HCT116 (cell line): ENCODE measurements at regions not wholly inside any gene's neighbourhood (a gene's known extent, or its start where the extent isn't known, plus 50 kb on each side); places are given as distances from the start of the nearest gene placed in this dataset.

Experiments
- ATAC-seq: fragments of 200-7000 bp; cut with Tn5 transposase; 2 replicates; pipeline ENCODE4 v1.9.1; 2020; ENCODE audit warnings: mild to moderate bottlenecking, moderate library complexity
- BruUV-seq: library from RNA; stranded (reverse); fragments of 400-500 nt; replicated peaks from 2 replicates; lab custom pipeline; 2021; lab: Mats Ljungman, UMichigan
- CTCF ChIA-PET: fragments of 300-600 bp; sonication (Branson Sonifier 250); formaldehyde crosslinking; loops from one replicate; lab custom pipeline; 2021; ENCODE audit warnings: antibody characterized with exemption; lab: Charles Lee
- POLR2A ChIA-PET: fragments of 300-600, 350-600 bp; sonication (Branson Sonifier 250); formaldehyde crosslinking; loops from one replicate; lab custom pipeline; 2021; ENCODE audit warnings: antibody characterized with exemption; lab: Charles Lee
- RAD21 ChIA-PET, 2 experiments: fragments of 300-600 bp; sonication (Branson Sonifier 250); formaldehyde crosslinking; loops; one replicate each; lab custom pipeline; 2023; ENCODE audit warnings: low total read pairs in 2 of 2; ENCODE audit not compliant: uncharacterized antibody in 2 of 2, unreplicated experiment in 2 of 2, low non-redundant PET in 1 of 2; lab: Charles Lee
- DNase-seq: peaks from one replicate; pipeline ENCODE4 v3.0.0-alpha.2; 2010; ENCODE audit warnings: low read depth, low spot score
- H2AFZ ChIP-seq: fragments of 200-600 bp; shearing (Covaris generic), sonication (generic); 2 replicates; pipeline ENCODE4 v1.6.1; 2017; ENCODE audit warnings: low read depth, mixed run types, mixed read lengths, antibody characterized with exemption, low read length; ENCODE audit not compliant: poor library complexity, severe bottlenecking
- H3K27ac ChIP-seq: 2 replicates; pipeline ENCODE4 v1.5.1; 2012; ENCODE audit warnings: low read depth, low read length
- H3K27me3 ChIP-seq: fragments of 200-600 bp; sonication (generic); 2 replicates; pipeline ENCODE4 v1.6.1; 2016; ENCODE audit warnings: mixed run types, low read length, mixed read lengths; ENCODE audit not compliant: insufficient read depth
- H3K36me3 ChIP-seq, 2 experiments: fragments of 200-500 bp in 1 of 2; fragments of 200-600 bp in 1 of 2; sonication (Bioruptor generic) in 1 of 2; sonication (generic) in 1 of 2; 2 replicates each; pipeline versions ENCODE4 v1.5.1 to v1.6.1; 2014 to 2016; ENCODE audit warnings: low read length in 2 of 2, inconsistent platforms in 1 of 2, mixed read lengths in 1 of 2, mixed run types in 1 of 2; ENCODE audit not compliant: insufficient read depth in 2 of 2, control insufficient read depth in 1 of 2
- H3K4me1 ChIP-seq, 2 experiments: fragments of 200-600 bp in 1 of 2; sonication (generic) in 1 of 2; 2 replicates each; pipeline versions ENCODE4 v1.5.1 to v1.6.1; 2012 to 2017; ENCODE audit warnings: low read length in 2 of 2, inconsistent platforms in 1 of 2, mild to moderate bottlenecking in 1 of 2, mixed read lengths in 1 of 2, mixed run types in 1 of 2, moderate library complexity in 1 of 2; ENCODE audit not compliant: insufficient read depth in 2 of 2, control insufficient read depth in 1 of 2
- H3K4me2 ChIP-seq: fragments of 200-600 bp; sonication (generic); 2 replicates; pipeline ENCODE4 v1.6.1; 2017; ENCODE audit warnings: mixed run types, low read length, mixed read lengths
- H3K4me3 ChIP-seq, 2 experiments: fragments of 200-600 bp in 1 of 2; sonication (generic) in 1 of 2; replicated peaks in 1 of 2; 2 replicates each; pipeline ENCODE4 v1.5.1; 2011 to 2016; ENCODE audit warnings: low read length in 2 of 2, control low read depth in 1 of 2, low read depth in 1 of 2, mild to moderate bottlenecking in 1 of 2, mixed read lengths in 1 of 2, mixed run types in 1 of 2
- H3K79me2 ChIP-seq: fragments of 200-600 bp; sonication (generic); 2 replicates; pipeline ENCODE4 v1.6.1; 2017; ENCODE audit warnings: mild to moderate bottlenecking, mixed run types, low read length, moderate library complexity, mixed read lengths; ENCODE audit not compliant: insufficient read depth
- H3K9ac ChIP-seq: fragments of 200-600 bp; sonication (generic); 2 replicates; pipeline ENCODE4 v1.6.1; 2016; ENCODE audit warnings: low read length, mixed read lengths
- H3K9me2 ChIP-seq: fragments of 200-600 bp; sonication (generic), shearing (Covaris generic); 2 replicates; pipeline ENCODE4 v1.6.1; 2017; ENCODE audit warnings: mixed run types, mild to moderate bottlenecking, moderate library complexity; ENCODE audit not compliant: insufficient read depth
- H3K9me3 ChIP-seq, 2 experiments: fragments of 200-500 bp in 1 of 2; fragments of 200-600 bp in 1 of 2; sonication (Bioruptor generic) in 1 of 2; sonication (generic) in 1 of 2; 2 replicates each; pipeline ENCODE4 v1.6.1; 2014 to 2017; ENCODE audit warnings: low read length in 2 of 2, mixed read lengths in 2 of 2, inconsistent platforms in 1 of 2, low read depth in 1 of 2, mild to moderate bottlenecking in 1 of 2, mixed run types in 1 of 2, moderate library complexity in 1 of 2; ENCODE audit not compliant: control insufficient read depth in 1 of 2, insufficient read depth in 1 of 2
- H4K20me1 ChIP-seq: fragments of 200-600 bp; sonication (generic), shearing (Covaris generic); 2 replicates; pipeline ENCODE4 v1.6.1; 2017; ENCODE audit warnings: mixed run types, mild to moderate bottlenecking, moderate library complexity; ENCODE audit not compliant: insufficient read depth
- ATF3 ChIP-seq: IDR thresholded peaks from 2 replicates; pipeline ENCODE4 v1.6.1; 2012
- CBX3 ChIP-seq: IDR thresholded peaks from 2 replicates; pipeline ENCODE4 v1.6.1; 2012; ENCODE audit warnings: low read depth
- CEBPB ChIP-seq: IDR thresholded peaks from 2 replicates; pipeline ENCODE4 v1.6.1; 2012; ENCODE audit warnings: low read depth
- CTCF ChIP-seq, 3 experiments: fragments of 200-600 bp in 1 of 3; sonication (generic) in 1 of 3; IDR thresholded peaks in 2 of 3; conservative IDR thresholded peaks in 1 of 3; 2 replicates each; pipeline ENCODE4 v1.5.1; 2012 to 2017; ENCODE audit warnings: low read depth in 2 of 3, low read length in 2 of 3, antibody characterized with exemption in 1 of 3, borderline replicate concordance in 1 of 3, control low read depth in 1 of 3, mild to moderate bottlenecking in 1 of 3, mixed read lengths in 1 of 3, mixed run types in 1 of 3, moderate library complexity in 1 of 3; ENCODE audit not compliant: insufficient read depth in 1 of 3
- ELF1 ChIP-seq: IDR thresholded peaks from 2 replicates; pipeline ENCODE4 v1.6.1; 2012; ENCODE audit warnings: low read depth, borderline replicate concordance
- EZH2 ChIP-seq: fragments of 200-600 bp; sonication (generic); IDR thresholded peaks from 2 replicates; pipeline ENCODE4 v1.6.1; 2017; ENCODE audit warnings: antibody characterized with exemption, mixed run types
- EZH2phosphoT487 ChIP-seq: fragments of 200-600 bp; IDR thresholded peaks from 2 replicates; pipeline ENCODE4 v1.6.1; 2018; ENCODE audit warnings: antibody characterized with exemption, borderline replicate concordance
- FOSL1 ChIP-seq: IDR thresholded peaks from 2 replicates; pipeline ENCODE4 v1.6.1; 2012; ENCODE audit warnings: low read depth
- JUND ChIP-seq: IDR thresholded peaks from 2 replicates; pipeline ENCODE4 v1.6.1; 2012
- MAX ChIP-seq: IDR thresholded peaks from 2 replicates; pipeline ENCODE4 v1.6.1; 2012
- POLR2A ChIP-seq: IDR thresholded peaks from 2 replicates; pipeline ENCODE4 v1.7.0; 2011; ENCODE audit warnings: borderline replicate concordance; ENCODE audit not compliant: insufficient read depth, insufficient read length; ENCODE audit errors: extremely low read depth
- RAD21 ChIP-seq: IDR thresholded peaks from 2 replicates; pipeline ENCODE4 v1.6.1; 2012; ENCODE audit warnings: low read depth, mild to moderate bottlenecking
- SP1 ChIP-seq: IDR thresholded peaks from 2 replicates; pipeline ENCODE4 v1.6.1; 2012; ENCODE audit warnings: low read depth
- SRF ChIP-seq: IDR thresholded peaks from 2 replicates; pipeline ENCODE4 v1.6.1; 2012; ENCODE audit warnings: low read depth
- TCF7L2 ChIP-seq: IDR thresholded peaks from 2 replicates; pipeline ENCODE4 v1.7.0; 2011; ENCODE audit warnings: borderline replicate concordance, inconsistent platforms; ENCODE audit not compliant: insufficient read depth, insufficient read length; ENCODE audit errors: extremely low read depth
- YY1 ChIP-seq: IDR thresholded peaks from 2 replicates; pipeline ENCODE4 v1.6.1; 2011; ENCODE audit warnings: low read length, low read depth, moderate library complexity, mild to moderate bottlenecking; ENCODE audit not compliant: insufficient replicate concordance; ENCODE audit errors: extremely low read depth
- ZFX ChIP-seq: fragments of 450-650 bp; IDR thresholded peaks from 2 replicates; pipeline ENCODE4 v1.6.1; 2017
- ZNF274 ChIP-seq: fragments of 200-500 bp; sonication (Bioruptor generic); IDR thresholded peaks from 2 replicates; pipeline ENCODE4 v1.6.1; 2014; ENCODE audit warnings: mild to moderate bottlenecking, low read depth, low read length, inconsistent platforms
- intact Hi-C: fragments of 100-400 bp; cut with micrococcal nuclease; formaldehyde crosslinking; loops from 2 replicates; pipeline ENCODE4 v1.10.0; 2022
- TF ChIP-seq, protein P1 (sequence below): IDR thresholded peaks from 2 replicates; pipeline ENCODE4 v1.6.1; 2012; ENCODE audit warnings: low read depth
- TF ChIP-seq, protein P2 (sequence below): IDR thresholded peaks from 2 replicates; pipeline ENCODE4 v1.6.1; 2011; ENCODE audit warnings: mild to moderate bottlenecking, low read length, moderate library complexity; ENCODE audit not compliant: insufficient replicate concordance; ENCODE audit errors: extremely low read depth

GRCh38 chr2:31698722-31699121, 118.0 kb upstream of the SRD5A2 start:
- no peak for ATAC-seq
- no peak for DNase-seq
- Histone ChIP-seq H3K9me2 (no peaks in the 10 kb centered on the region), H3K9me3 (peaks cover 0 to 10% of the 10 kb centered on the region in 2 experiments; a peak in 1 of 4 replicates), H2AFZ (no peak overlapping the region), H3K9ac (no peak overlapping the region), H3K4me1 (no peaks in the 10 kb centered on the region), H3K4me3 (no peak overlapping the region), H4K20me1 (no peaks in the 10 kb centered on the region), H3K4me2 (no peak overlapping the region), H3K79me2 (no peaks in the 10 kb centered on the region), H3K36me3 (no peaks in the 10 kb centered on the region), H3K27ac (no peak overlapping the region), H3K27me3 (no peaks in the 10 kb centered on the region)
- BruUV-seq, result no TSS peak
- intact Hi-C loops, result loop anchor here (10.0 kb wide), 1 partner anchor 136 kb away; no protein-coding TSS in a partner anchor
- POLR2A ChIA-PET, result no interaction called here
- TF ChIP-seq, protein P1, sequence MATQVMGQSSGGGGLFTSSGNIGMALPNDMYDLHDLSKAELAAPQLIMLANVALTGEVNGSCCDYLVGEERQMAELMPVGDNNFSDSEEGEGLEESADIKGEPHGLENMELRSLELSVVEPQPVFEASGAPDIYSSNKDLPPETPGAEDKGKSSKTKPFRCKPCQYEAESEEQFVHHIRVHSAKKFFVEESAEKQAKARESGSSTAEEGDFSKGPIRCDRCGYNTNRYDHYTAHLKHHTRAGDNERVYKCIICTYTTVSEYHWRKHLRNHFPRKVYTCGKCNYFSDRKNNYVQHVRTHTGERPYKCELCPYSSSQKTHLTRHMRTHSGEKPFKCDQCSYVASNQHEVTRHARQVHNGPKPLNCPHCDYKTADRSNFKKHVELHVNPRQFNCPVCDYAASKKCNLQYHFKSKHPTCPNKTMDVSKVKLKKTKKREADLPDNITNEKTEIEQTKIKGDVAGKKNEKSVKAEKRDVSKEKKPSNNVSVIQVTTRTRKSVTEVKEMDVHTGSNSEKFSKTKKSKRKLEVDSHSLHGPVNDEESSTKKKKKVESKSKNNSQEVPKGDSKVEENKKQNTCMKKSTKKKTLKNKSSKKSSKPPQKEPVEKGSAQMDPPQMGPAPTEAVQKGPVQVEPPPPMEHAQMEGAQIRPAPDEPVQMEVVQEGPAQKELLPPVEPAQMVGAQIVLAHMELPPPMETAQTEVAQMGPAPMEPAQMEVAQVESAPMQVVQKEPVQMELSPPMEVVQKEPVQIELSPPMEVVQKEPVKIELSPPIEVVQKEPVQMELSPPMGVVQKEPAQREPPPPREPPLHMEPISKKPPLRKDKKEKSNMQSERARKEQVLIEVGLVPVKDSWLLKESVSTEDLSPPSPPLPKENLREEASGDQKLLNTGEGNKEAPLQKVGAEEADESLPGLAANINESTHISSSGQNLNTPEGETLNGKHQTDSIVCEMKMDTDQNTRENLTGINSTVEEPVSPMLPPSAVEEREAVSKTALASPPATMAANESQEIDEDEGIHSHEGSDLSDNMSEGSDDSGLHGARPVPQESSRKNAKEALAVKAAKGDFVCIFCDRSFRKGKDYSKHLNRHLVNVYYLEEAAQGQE, result no peak
- TF ChIP-seq TCF7L2 (no peak), ELF1 (no peak), MAX (no peak), FOSL1 (no peak), ATF3 (no peak), ZNF274 (no peak), CEBPB (no peak), RAD21 (no peak), SP1 (no peak), JUND (no peak), POLR2A (no peak), EZH2phosphoT487 (no peak), SRF (no peak), CBX3 (no peak), CTCF (IDR thresholded peaks at IDR 0.05 in 2 of 3, conservative IDR thresholded peaks at IDR 0.05 in 1 of 3; ENCODE audit: borderline replicate concordance in 1 of 3, insufficient read depth in 1 of 3, low read depth in 2 of 3, low read length in 2 of 3) (no peak), EZH2 (no peak), ZFX (no peak), YY1 (no peak)
- TF ChIP-seq, protein P2, sequence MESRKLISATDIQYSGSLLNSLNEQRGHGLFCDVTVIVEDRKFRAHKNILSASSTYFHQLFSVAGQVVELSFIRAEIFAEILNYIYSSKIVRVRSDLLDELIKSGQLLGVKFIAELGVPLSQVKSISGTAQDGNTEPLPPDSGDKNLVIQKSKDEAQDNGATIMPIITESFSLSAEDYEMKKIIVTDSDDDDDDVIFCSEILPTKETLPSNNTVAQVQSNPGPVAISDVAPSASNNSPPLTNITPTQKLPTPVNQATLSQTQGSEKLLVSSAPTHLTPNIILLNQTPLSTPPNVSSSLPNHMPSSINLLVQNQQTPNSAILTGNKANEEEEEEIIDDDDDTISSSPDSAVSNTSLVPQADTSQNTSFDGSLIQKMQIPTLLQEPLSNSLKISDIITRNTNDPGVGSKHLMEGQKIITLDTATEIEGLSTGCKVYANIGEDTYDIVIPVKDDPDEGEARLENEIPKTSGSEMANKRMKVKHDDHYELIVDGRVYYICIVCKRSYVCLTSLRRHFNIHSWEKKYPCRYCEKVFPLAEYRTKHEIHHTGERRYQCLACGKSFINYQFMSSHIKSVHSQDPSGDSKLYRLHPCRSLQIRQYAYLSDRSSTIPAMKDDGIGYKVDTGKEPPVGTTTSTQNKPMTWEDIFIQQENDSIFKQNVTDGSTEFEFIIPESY, result no peak
- CTCF ChIA-PET, result no interaction called here
- RAD21 ChIA-PET, result no interaction called here
